ENCODE measurements at regions not wholly inside any gene's neighbourhood (a gene's known extent, or its start where the extent isn't known, plus 50 kb on each side); places are given as distances from the start of the nearest gene placed in this dataset.

- TF ChIP-seq REST (tag by site-specific recombination; IDR thresholded peaks at IDR 0.05) (peak; percentile 98), ZNF792 (tag by site-specific recombination; IDR thresholded peaks at IDR 0.05) (no peak), ZNF777 (tag by site-specific recombination; IDR thresholded peaks at IDR 0.05; ENCODE audit: borderline replicate concordance) (no peak), ZNF558 (tag by site-specific recombination; IDR thresholded peaks at IDR 0.05) (no peak), MZF1 (tag by site-specific recombination; IDR thresholded peaks at IDR 0.05; ENCODE audit: borderline replicate concordance) (no peak), ZNF596 (tag by site-specific recombination; IDR thresholded peaks at IDR 0.05) (no peak), ZNF677 (tag by site-specific recombination; IDR thresholded peaks at IDR 0.05) (no peak), ZNF530 (tag by site-specific recombination; IDR thresholded peaks at IDR 0.05; ENCODE audit: low read depth) (no peak), ZNF148 (tag by site-specific recombination; IDR thresholded peaks at IDR 0.05; ENCODE audit: borderline replicate concordance) (no peak), ZNF426 (tag by site-specific recombination; IDR thresholded peaks at IDR 0.05) (no peak)
Measured at GRCh38 chr5:141734501-141735229, 52.6 kb upstream of the ARAP3 start (continued).

- ChIA-PET POLR2A (no interaction called here), CTCF (interaction anchor here (1.2 kb wide), 1 partner anchor 146 kb away, joined by 7 read pairs; no protein-coding TSS in a partner anchor)
- no peak overlapping the region for H3K4me3 ChIP-seq (ENCODE audit: low read depth, low read length)
- no peaks in the 10 kb centered on the region for H3K4me1 ChIP-seq (ENCODE audit: control insufficient read depth, insufficient read depth, low read length)
- no peaks in the 10 kb centered on the region for H3K36me3 ChIP-seq (ENCODE audit: control insufficient read depth in 2 of 2, insufficient read depth in 1 of 2, low read length in 2 of 2)
- no peaks in the 10 kb centered on the region for H3K9me3 ChIP-seq (ENCODE audit: control insufficient read depth, insufficient read depth, low read depth, low read length)
- H3K27ac ChIP-seq (ENCODE audit: extremely low read depth, low read depth, low read length) = no peak overlapping the region
- TF ChIP-seq ZNF280C (tag by site-specific recombination; IDR thresholded peaks at IDR 0.05) (no peak), ZNF626 (tag by site-specific recombination; IDR thresholded peaks at IDR 0.05) (no peak), ZNF211 (tag by site-specific recombination; IDR thresholded peaks at IDR 0.05; ENCODE audit: low read depth) (no peak), INSM2 (tag by site-specific recombination; IDR thresholded peaks at IDR 0.05) (no peak), ZNF292 (tag by site-specific recombination; IDR thresholded peaks at IDR 0.05; ENCODE audit: borderline replicate concordance, low read depth) (no peak), ZNF221 (tag by site-specific recombination; IDR thresholded peaks at IDR 0.05; ENCODE audit: borderline replicate concordance) (no peak), ZSCAN30 (tag by site-specific recombination; IDR thresholded peaks at IDR 0.05) (no peak), ZNF560 (tag by site-specific recombination; IDR thresholded peaks at IDR 0.05; ENCODE audit: borderline replicate concordance) (no peak), ZNF394 (tag by site-specific recombination; IDR thresholded peaks at IDR 0.05; ENCODE audit: borderline replicate concordance) (no peak), SP7 (tag by site-specific recombination; IDR thresholded peaks at IDR 0.05) (no peak), ZNF239 (tag by site-specific recombination; IDR thresholded peaks at IDR 0.05) (no peak), ZNF26 (tag by site-specific recombination; IDR thresholded peaks at IDR 0.05) (no peak), ZNF426 (tag by site-specific recombination; IDR thresholded peaks at IDR 0.05) (no peak), TRIM28 (IDR thresholded peaks at IDR 0.05; ENCODE audit: borderline replicate concordance, low read length) (no peak), KLF7 (tag by site-specific recombination; IDR thresholded peaks at IDR 0.05; ENCODE audit: borderline replicate concordance) (no peak), ZNF19 (tag by site-specific recombination; IDR thresholded peaks at IDR 0.05; ENCODE audit: low read depth) (no peak)
Measured at GRCh38 chr5:141733198-141733597, 51.2 kb upstream of the ARAP3 start.
